Mesenchymal stem cell (in vitro differentiated cells and primary cell): ENCODE measurements at regions not wholly inside any gene's neighbourhood (a gene's known extent, or its start where the extent isn't known, plus 50 kb on each side); places are given as distances from the start of the nearest gene placed in this dataset.

Experiments used
- DNase-seq: peaks from one replicate; pipeline ENCODE4 v3.0.0-alpha.2; 2013
- H2AFZ ChIP-seq: one replicate; pipeline ENCODE4 v1.6.1; 2013; ENCODE audit warnings: low read depth, mild to moderate bottlenecking, control low read depth, inconsistent platforms, low read length, moderate library complexity
- H2AK5ac ChIP-seq: 2 replicates; pipeline ENCODE4 v1.6.1; 2013; ENCODE audit warnings: low read length, moderate library complexity, mild to moderate bottlenecking, inconsistent platforms; ENCODE audit not compliant: severe bottlenecking
- H2BK120ac ChIP-seq: one replicate; pipeline ENCODE4 v1.6.1; 2013; ENCODE audit warnings: low read depth, mild to moderate bottlenecking, inconsistent platforms, low read length, moderate library complexity
- H2BK12ac ChIP-seq, 2 experiments: one replicate each; pipeline ENCODE4 v1.6.1; 2013; ENCODE audit warnings: inconsistent platforms in 2 of 2, low read length in 2 of 2, mild to moderate bottlenecking in 2 of 2, moderate library complexity in 2 of 2, control low read depth in 1 of 2
- H2BK15ac ChIP-seq: one replicate; pipeline ENCODE4 v1.6.1; 2013; ENCODE audit warnings: mild to moderate bottlenecking, low read depth, inconsistent platforms; ENCODE audit not compliant: poor library complexity, severe bottlenecking
- H2BK5ac ChIP-seq: 2 replicates; pipeline ENCODE4 v1.6.1; 2013; ENCODE audit warnings: low read depth, mild to moderate bottlenecking, low read length, control low read depth, inconsistent platforms; ENCODE audit not compliant: poor library complexity, severe bottlenecking
- H3K14ac ChIP-seq, 2 experiments: one replicate each; pipeline ENCODE4 v1.6.1; 2013; ENCODE audit warnings: inconsistent platforms in 2 of 2, low read length in 2 of 2, control low read depth in 1 of 2, mild to moderate bottlenecking in 1 of 2, moderate library complexity in 1 of 2
- H3K18ac ChIP-seq, 2 experiments: one replicate each; pipeline ENCODE4 v1.6.1; 2013; ENCODE audit warnings: inconsistent platforms in 2 of 2, low read length in 2 of 2, control low read depth in 1 of 2, low read depth in 1 of 2, mild to moderate bottlenecking in 1 of 2
- H3K23ac ChIP-seq, 2 experiments: one replicate each; pipeline ENCODE4 v1.6.1; 2013; ENCODE audit warnings: inconsistent platforms in 2 of 2, low read length in 2 of 2, mild to moderate bottlenecking in 2 of 2, moderate library complexity in 2 of 2, control low read depth in 1 of 2
- H3K27ac ChIP-seq: 2 replicates; pipeline ENCODE4 v1.5.1; 2013; ENCODE audit warnings: mild to moderate bottlenecking, moderate library complexity, low read length, control low read depth, inconsistent platforms; ENCODE audit not compliant: poor library complexity, severe bottlenecking
- H3K27me3 ChIP-seq, 2 experiments: 2 replicates each; pipeline versions ENCODE4 v1.6.1 to v1.7.0; 2013; ENCODE audit warnings: low read length in 2 of 2, mild to moderate bottlenecking in 2 of 2, moderate library complexity in 2 of 2, control low read depth in 1 of 2, inconsistent platforms in 1 of 2; ENCODE audit not compliant: control insufficient read depth in 1 of 2, insufficient read depth in 1 of 2
- H3K36me3 ChIP-seq, 2 experiments: 2 replicates each; pipeline versions ENCODE4 v1.6.1 to v1.7.0; 2013; ENCODE audit warnings: low read length in 2 of 2, control low read depth in 1 of 2, inconsistent platforms in 1 of 2, low read depth in 1 of 2, mild to moderate bottlenecking in 1 of 2; ENCODE audit not compliant: insufficient read depth in 2 of 2, control insufficient read depth in 1 of 2
- H3K4ac ChIP-seq, 2 experiments: one replicate each; pipeline ENCODE4 v1.6.1; 2013; ENCODE audit warnings: inconsistent platforms in 2 of 2, low read length in 2 of 2, mild to moderate bottlenecking in 2 of 2, moderate library complexity in 2 of 2, control low read depth in 1 of 2, low read depth in 1 of 2
- H3K4me1 ChIP-seq: 2 replicates; pipeline ENCODE4 v1.6.1; 2013; ENCODE audit warnings: low read depth, low read length, control low read depth; ENCODE audit not compliant: control insufficient read depth, insufficient read depth
- H3K4me2 ChIP-seq: 2 replicates; pipeline ENCODE4 v1.6.1; 2013; ENCODE audit warnings: low read length, mild to moderate bottlenecking, inconsistent platforms; ENCODE audit not compliant: poor library complexity, severe bottlenecking
- H3K4me3 ChIP-seq, 2 experiments: 2 replicates each; pipeline versions ENCODE4 v1.5.1 to v1.7.0; 2013; ENCODE audit warnings: low read length in 2 of 2, mild to moderate bottlenecking in 2 of 2, control low read depth in 1 of 2, low read depth in 1 of 2; ENCODE audit not compliant: insufficient read depth in 1 of 2
- H3K79me1 ChIP-seq: replicated peaks from 2 replicates; pipeline ENCODE4 v1.6.1; 2013; ENCODE audit warnings: mild to moderate bottlenecking, control low read depth, low read length, inconsistent platforms; ENCODE audit not compliant: poor library complexity, severe bottlenecking
- H3K9ac ChIP-seq: 2 replicates; pipeline ENCODE4 v1.7.0; 2013; ENCODE audit warnings: mild to moderate bottlenecking, low read length, moderate library complexity
- H3K9me3 ChIP-seq: 2 replicates; pipeline ENCODE4 v1.7.0; 2013; ENCODE audit warnings: mild to moderate bottlenecking, low read length; ENCODE audit not compliant: control insufficient read depth
- H4K8ac ChIP-seq: one replicate; pipeline ENCODE4 v1.6.1; 2013; ENCODE audit warnings: inconsistent platforms, mild to moderate bottlenecking, low read length, moderate library complexity
- H4K91ac ChIP-seq: one replicate; pipeline ENCODE4 v1.6.1; 2013; ENCODE audit warnings: mild to moderate bottlenecking, low read length, inconsistent platforms
- WGBS: methylation state at CpG from one replicate; pipeline ENCODE4 v1.1.7; 2013; ENCODE audit warnings: mixed read lengths; 5-methylcytosine and 5-hydroxymethylcytosine counted together

- no peak for DNase-seq
- Histone ChIP-seq H2BK5ac (no peak overlapping the region), H3K14ac (no peak overlapping the region), H3K79me1 (no peaks in the 10 kb centered on the region), H2BK15ac (no peak overlapping the region), H3K4me2 (no peak overlapping the region), H3K4me3 (no peak overlapping the region), H2BK12ac (no peak overlapping the region), H3K23ac (no peak overlapping the region), H3K4me1 (no peaks in the 10 kb centered on the region), H3K9me3 (no peaks in the 10 kb centered on the region), H2AK5ac (no peak overlapping the region), H4K91ac (no peak overlapping the region), H3K36me3 (no peaks in the 10 kb centered on the region), H3K4ac (no peak overlapping the region), H2AFZ (no peak overlapping the region), H3K27me3 (no peaks in the 10 kb centered on the region), H4K8ac (no peak overlapping the region), H3K18ac (no peak overlapping the region), H3K27ac (no peak overlapping the region), H3K9ac (no peak overlapping the region), H2BK120ac (no peak overlapping the region)
- WGBS = 67% methylated on average over 2 of the region's 2 CpGs
Measured at GRCh38 chr5:152094716-152095115, 170.1 kb upstream of the GLRA1 start.

- no peak overlapping the region for H3K14ac ChIP-seq
- no peak overlapping the region for H3K4me3 ChIP-seq
- no peak overlapping the region for H2BK120ac ChIP-seq
- no peaks in the 10 kb centered on the region for H3K36me3 ChIP-seq
- H4K8ac ChIP-seq = no peak overlapping the region
- no peaks in the 10 kb centered on the region for H3K4me1 ChIP-seq
- H3K23ac ChIP-seq = no peak overlapping the region
- no peaks in the 10 kb centered on the region for H3K9me3 ChIP-seq
- H3K27me3 ChIP-seq = no peaks in the 10 kb centered on the region
- no peak for DNase-seq
- no peak overlapping the region for H3K4ac ChIP-seq
- 92% methylated on average over 1 of the region's 2 CpGs for WGBS
- H3K18ac ChIP-seq = no peak overlapping the region
- no peak overlapping the region for H2BK12ac ChIP-seq
- H2BK15ac ChIP-seq = no peak overlapping the region
- H3K9ac ChIP-seq = no peak overlapping the region
- no peak overlapping the region for H2BK5ac ChIP-seq
- H3K4me2 ChIP-seq = no peak overlapping the region
- H2AFZ ChIP-seq = no peak overlapping the region
- no peaks in the 10 kb centered on the region for H3K79me1 ChIP-seq
- no peak overlapping the region for H2AK5ac ChIP-seq
- H3K27ac ChIP-seq = no peak overlapping the region
- no peak overlapping the region for H4K91ac ChIP-seq
Measured at GRCh38 chr5:152094060-152094459, 169.4 kb upstream of the GLRA1 start.

GRCh38 chr5:152092580-152092979, 167.9 kb upstream of the GLRA1 start:
- Histone ChIP-seq H3K18ac (no peak overlapping the region), H3K9ac (no peak overlapping the region), H3K27me3 (no peaks in the 10 kb centered on the region), H3K27ac (no peak overlapping the region), H3K4me1 (no peaks in the 10 kb centered on the region), H3K36me3 (no peaks in the 10 kb centered on the region), H2BK15ac (no peak overlapping the region), H2AK5ac (no peak overlapping the region), H2BK120ac (no peak overlapping the region), H3K4me3 (no peak overlapping the region), H2BK5ac (no peak overlapping the region), H3K9me3 (no peaks in the 10 kb centered on the region), H2AFZ (no peak overlapping the region), H3K4ac (no peak overlapping the region), H4K91ac (no peak overlapping the region), H3K23ac (no peak overlapping the region), H4K8ac (no peak overlapping the region), H3K4me2 (no peak overlapping the region), H2BK12ac (no peak overlapping the region), H3K79me1 (no peaks in the 10 kb centered on the region), H3K14ac (no peak overlapping the region)
- no peak for DNase-seq
- WGBS = 85% methylated on average over 1 of the region's 1 CpG

DNA sequence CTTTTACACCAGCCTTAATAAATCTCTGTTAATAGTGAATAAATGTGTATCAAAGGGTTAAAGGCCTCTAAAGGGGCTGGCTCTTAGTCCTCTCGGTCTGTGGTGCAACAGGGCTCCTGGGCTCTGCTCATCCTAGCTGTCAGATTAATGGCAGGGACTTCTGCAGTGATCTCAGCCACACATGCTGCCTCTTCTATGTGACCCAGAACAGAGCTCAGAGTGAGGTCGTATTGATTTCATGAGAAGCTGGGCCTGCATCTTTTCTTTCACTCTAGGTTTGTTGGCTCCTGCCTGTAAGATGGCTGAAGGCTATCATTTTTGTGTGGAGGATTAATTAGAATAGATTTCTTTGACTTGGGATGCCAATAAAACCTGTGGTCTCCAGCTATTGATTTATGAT, 165.0 kb upstream of the GLRA1 start:
- Histone ChIP-seq H4K8ac (no peak overlapping the region), H2BK5ac (no peak overlapping the region), H2BK15ac (no peak overlapping the region), H2BK12ac (no peak overlapping the region), H3K27me3 (no peaks in the 10 kb centered on the region), H3K4me1 (no peaks in the 10 kb centered on the region), H2BK120ac (no peak overlapping the region), H3K18ac (no peak overlapping the region), H3K36me3 (no peaks in the 10 kb centered on the region), H3K27ac (no peak overlapping the region), H3K4me2 (no peak overlapping the region), H3K23ac (no peak overlapping the region), H3K9ac (no peak overlapping the region), H2AK5ac (no peak overlapping the region), H3K4ac (no peak overlapping the region), H2AFZ (no peak overlapping the region), H3K14ac (no peak overlapping the region), H4K91ac (no peak overlapping the region), H3K4me3 (no peak overlapping the region), H3K79me1 (no peaks in the 10 kb centered on the region), H3K9me3 (no peaks in the 10 kb centered on the region)
- WGBS = 37% methylated on average over 2 of the region's 2 CpGs
- DNase-seq = no peak
